Left renal cortex interstitium (tissue), 4 donors: ENCODE measurements at regions not wholly inside any gene's neighbourhood (a gene's known extent, or its start where the extent isn't known, plus 50 kb on each side); places are given as distances from the start of the nearest gene placed in this dataset.

Source experiments
- DNase-seq, 4 donors: peaks; one replicate each; pipeline ENCODE4 v3.0.0-alpha.2; 2013; ENCODE audit warnings: low read depth in 4 of 4, low spot score in 2 of 4, missing footprints in 1 of 4

GRCh38 chr4:35167385-35167784 is 1076.9 kb downstream of the ARAP2 start:
- no peak for DNase-seq

GRCh38 chr4:35175487-35175886 is 1068.8 kb downstream of the ARAP2 start:
- no peak for DNase-seq

GRCh38 chr4:35175894-35176293 is 1068.4 kb downstream of the ARAP2 start:
- DNase-seq = no peak

DNA sequence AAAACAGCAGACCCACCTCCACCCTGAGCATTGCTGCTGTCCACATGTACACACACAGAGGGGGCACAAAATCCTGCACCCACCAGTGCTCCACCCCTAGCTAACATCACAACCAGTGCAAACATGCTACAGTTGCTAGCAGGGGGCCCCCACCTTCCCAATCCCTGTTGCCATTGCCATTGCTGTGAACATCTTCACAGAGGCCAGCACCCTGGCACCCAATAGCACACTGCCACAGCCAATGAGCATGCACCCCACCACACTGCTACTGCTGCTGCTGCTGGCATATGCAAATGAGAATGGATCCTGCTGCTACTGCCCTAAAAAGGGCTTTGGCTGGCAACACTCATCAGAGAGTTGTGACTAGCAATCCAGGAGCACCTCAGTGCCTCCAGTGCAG is 1061.9 kb downstream of the ARAP2 start:
- DNase-seq = no peak

DNA sequence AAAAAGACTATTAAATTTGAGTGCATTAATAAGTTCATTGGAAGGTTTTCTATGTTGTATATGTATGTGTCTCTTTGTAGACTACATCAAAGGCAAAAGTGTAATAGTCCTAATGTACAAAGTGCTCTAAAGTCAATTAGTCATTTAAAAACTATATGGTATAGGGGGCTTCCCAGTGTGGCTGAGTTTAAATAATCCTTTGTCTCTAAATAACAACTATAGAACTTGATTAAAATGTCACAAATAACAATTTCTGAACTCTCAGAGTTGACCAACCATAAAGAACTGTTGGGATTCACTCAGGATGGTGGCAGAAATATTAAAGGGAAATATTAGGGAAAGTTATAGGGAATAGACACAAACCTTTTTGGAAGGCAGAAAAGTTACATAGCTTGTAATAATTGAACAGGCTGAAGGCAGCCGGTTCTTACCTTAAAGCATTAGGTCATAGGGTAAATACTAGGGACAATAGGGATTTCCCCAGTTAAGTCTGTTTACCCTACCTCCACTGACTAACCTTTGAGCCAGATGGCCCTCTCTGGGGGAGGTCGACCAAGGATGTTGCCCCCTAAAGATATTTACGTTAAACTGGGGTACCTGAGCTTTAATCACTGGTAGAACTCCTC is 1054.2 kb downstream of the ARAP2 start:
- no peak for DNase-seq

- DNase-seq = no peak
Measured at GRCh38 chr4:35201403-35201802, 1042.9 kb downstream of the ARAP2 start.

- no peak for DNase-seq
Measured at GRCh38 chr4:35216636-35217035, 1027.7 kb downstream of the ARAP2 start.

DNA sequence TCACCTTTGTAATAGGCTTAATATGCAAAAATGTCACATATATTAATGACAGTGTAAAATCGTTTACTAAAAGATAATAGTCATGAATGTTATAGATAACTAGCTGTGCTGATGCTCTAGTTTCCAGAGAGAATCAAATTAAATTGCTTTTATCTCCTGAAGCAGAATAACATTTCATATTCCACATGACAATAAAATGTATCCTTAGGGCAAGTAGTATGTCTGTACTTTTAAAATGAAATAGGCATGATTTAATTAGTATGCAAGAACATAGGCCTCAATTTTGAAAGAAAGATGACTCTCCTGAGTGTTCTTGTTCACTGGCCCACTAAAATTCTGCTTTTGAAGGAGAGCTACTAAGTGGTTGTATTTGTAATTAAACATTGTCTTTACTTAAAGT is 1027.0 kb downstream of the ARAP2 start:
- DNase-seq = no peak

GRCh38 chr4:35228313-35228712 is 1016.0 kb downstream of the ARAP2 start:
- peak in 1 of 4 donors; percentile 6 for DNase-seq

DNA sequence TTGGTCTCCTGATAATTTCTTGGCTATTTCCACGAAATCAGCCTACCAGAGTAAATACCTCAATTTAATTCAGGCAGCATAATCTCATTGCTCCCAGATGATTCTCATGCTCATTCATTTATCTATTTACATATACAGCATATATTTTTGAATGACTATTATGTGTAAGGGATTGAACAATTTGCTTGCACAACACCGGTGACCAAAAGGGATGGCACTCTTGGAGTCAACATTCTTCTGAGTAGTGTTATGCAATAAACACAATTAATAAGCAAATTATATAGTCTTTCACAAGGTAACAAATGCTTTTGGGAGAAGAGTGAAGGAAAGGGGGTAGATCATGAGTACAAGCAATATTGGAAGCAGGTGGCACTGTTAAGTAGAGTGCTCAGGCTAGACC is 1015.3 kb downstream of the ARAP2 start:
- no peak for DNase-seq

DNA sequence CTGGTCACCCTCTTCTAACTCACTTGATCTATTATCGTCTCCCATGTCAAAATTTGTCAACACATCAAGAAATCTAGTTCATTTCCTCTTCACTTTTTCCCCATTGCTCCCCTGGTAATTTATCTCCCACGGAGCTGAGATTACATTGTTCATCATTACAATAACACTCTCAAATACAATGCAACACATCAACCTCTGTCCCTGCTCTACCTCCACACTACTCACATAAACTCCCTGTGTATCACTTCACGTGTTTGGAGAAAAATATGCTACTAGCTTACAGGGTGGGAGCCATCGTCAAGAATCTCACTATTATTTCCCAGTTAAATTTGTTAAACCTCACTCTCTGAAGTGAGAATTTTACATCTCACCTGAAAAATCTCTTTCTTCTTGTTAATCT is 1006.4 kb downstream of the ARAP2 start:
- DNase-seq = no peak

GRCh38 chr4:35238793-35239192 is 1005.5 kb downstream of the ARAP2 start:
- DNase-seq = no peak

DNA sequence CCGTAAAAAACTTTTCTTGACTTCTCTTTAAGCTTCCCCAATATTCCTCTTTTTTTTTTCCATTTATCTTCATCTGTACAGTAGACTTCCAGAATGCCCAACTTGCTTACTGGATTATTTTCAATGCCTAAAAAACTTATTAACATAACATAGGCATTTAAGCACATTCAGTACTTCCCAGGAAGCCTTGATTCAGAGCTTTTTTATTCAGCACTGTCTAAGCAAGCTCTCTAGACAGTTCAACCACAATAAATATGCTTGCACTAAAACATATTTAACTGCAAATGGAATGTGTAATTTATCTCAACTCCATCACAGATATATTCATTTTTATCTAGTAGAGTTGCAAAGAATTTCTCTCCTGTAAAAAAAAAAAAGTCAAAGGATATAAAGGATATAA is 997.8 kb downstream of the ARAP2 start:
- no peak for DNase-seq

DNA sequence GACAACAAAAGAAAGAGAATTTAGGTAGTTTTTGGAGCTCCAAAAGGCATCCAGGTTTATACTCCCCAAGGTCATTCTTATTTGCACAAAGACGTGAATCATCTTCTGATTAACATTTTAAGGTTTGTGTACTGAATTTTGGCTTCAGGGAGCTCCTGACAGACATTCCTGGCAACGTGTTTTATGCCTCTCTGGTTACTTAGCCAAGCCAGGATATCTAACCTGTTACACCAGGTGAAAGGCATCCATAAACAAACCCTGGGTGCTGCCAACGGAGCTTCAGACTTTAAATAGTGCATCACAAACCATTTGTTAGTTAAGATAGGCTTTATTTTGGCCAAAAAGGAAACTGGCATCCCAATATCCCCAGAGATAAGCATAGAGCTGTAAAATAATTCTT is 997.3 kb downstream of the ARAP2 start:
- DNase-seq = no peak

DNA sequence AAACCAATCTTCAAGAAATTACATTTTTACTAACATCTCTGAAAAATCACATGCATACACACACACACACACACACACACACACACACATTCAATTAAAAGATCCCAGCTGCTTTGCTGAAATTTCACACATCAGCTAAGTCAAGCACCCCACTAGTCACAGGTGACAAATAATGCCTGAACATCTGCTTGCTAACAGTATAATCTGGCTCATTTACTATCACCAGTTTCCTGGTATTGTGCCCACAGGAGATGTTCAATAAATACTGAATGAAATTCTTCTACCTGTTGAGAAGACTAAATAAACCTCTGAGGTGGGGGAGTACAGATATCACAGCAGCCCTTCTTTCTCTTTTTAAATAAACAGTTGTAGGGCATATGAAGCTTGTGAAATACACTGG is 994.0 kb downstream of the ARAP2 start:
- no peak for DNase-seq

DNA sequence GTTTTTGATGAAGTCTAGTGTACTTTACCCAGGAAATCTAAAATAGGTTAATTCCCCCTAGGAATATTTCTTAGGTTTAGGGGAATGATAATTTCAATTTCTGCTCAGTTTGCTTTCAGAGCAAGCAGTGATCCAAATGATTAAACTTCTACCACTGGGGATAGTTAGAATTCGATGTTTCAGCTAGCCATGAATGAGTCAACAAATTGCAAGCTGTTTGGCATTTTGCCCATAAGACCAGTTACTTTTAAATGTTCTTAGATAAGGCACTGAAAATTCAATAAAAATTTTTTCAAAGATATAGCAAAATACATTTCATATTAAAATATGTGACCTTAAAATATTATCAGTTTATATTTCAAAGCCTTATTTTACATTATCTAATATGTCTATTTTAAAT is 993.6 kb downstream of the ARAP2 start:
- no peak for DNase-seq

DNA sequence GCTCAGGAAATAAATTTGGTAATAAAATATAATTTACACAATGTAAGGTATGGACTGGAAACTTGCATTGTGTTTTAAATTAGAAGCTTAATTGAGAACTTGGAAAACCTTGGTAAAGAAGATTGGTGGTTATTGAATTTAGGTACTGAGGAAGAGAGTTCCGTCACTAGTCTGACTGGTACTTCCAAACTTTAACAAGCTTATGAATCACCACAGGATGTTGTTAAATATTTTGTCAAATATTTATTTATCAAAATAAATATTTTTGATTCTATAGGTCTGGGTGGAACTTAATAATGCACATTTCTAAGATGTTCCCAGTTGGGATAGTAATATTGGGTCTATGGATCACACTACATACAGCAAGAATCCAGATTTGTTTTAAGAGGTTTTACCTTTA is 992.2 kb downstream of the ARAP2 start:
- DNase-seq = no peak

- DNase-seq = no peak
Measured at GRCh38 chr4:35252866-35253265, 991.4 kb downstream of the ARAP2 start.

DNA sequence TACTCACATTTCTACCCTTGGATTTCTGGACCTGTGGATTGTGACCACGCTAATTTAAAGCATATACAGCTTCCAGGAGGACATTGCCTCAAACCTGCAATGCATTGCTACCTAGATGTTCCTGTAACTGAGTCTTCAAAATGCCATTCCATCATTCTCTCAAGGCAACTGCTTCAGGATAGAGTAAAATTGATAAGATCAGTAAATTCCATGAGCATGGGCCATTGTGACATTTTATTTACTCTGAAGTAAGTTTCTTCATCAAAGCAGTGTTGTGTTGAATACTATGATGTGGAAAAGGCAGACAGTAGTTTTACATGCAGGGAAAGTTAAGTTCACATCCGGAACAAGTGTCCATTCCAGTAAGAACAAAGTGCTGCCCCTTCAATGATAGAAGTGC is 991.0 kb downstream of the ARAP2 start:
- DNase-seq = no peak

- no peak for DNase-seq
Measured at GRCh38 chr4:35286434-35286833, 957.9 kb downstream of the ARAP2 start.

GRCh38 chr4:35300996-35301774 is 943.1 kb downstream of the ARAP2 start:
- DNase-seq = no peak

- DNase-seq = no peak
Measured at GRCh38 chr4:35315419-35315818, 928.9 kb downstream of the ARAP2 start.
